ENCODE measurements at regions not wholly inside any gene's neighbourhood (a gene's known extent, or its start where the extent isn't known, plus 50 kb on each side); places are given as distances from the start of the nearest gene placed in this dataset.

DNA sequence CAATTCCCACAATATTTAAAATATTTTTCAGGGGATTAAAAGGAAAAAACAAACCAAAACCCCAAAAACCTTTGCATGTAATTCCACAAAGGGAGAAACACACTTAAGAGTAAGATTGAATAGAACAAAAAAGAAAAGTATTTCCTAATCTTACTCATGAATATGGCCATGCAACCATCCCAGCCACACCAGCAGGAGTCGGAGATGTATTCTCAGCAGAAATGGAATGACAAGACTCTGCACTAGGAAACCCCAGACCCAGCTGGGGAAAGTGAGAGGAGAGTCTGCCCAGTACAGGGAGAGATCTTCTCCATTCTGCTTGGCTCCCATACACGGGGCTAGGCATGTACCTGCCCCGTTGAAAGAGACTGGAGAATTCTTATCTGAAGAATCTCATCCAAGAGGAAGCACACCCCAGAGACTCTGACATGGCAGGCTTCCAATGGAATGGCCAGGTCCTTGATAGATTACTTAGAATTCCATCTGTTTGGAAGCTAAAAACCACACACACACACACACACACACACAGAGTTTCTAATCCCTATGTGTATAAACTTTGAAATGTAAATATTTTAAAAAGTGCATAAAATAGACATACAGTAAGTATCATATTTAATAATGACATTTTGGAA lies 118.8 kb downstream of the GADD45G start:
- DNase-seq (ENCODE audit: low spot score) = no peak

DNA sequence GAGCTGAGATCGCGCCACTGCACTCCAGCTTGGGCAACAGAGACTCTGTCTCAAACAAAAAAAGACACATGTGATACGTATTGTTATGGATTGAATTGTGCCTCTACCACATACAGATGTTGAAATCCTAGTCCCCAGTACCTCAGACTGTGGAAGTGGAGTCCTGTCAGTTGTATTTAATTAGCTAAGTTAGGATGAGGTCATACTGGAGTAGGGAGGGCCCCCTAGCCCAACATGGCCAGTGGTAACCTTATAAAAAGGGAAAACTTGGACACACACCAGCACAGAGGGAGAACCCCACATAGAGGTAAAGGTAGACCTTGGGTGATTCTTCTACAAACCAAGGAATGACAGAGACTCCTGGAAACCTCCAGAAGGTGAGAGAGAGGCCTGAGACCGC lies 119.8 kb downstream of the GADD45G start:
- no peak for DNase-seq (ENCODE audit: low spot score)

DNA sequence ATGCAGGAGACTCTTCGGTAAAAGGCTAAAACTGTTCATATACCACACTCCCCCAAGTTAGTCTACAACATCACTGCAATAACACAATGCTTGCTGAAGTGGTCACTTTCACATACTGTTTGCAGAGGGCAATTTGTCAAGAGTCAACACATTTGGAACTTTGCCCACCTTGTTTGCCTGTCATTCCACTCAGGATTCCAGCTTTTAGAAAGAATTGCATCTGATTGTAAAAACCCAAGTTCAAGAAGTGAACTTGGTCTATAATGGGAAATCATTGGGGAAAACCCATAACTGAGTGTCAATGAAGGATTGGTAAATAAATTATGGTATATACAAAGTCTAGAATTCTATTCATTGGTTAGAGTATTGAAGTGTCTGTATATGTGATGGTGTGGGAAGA lies 120.5 kb downstream of the GADD45G start:
- no peak for DNase-seq (ENCODE audit: low spot score)

DNA sequence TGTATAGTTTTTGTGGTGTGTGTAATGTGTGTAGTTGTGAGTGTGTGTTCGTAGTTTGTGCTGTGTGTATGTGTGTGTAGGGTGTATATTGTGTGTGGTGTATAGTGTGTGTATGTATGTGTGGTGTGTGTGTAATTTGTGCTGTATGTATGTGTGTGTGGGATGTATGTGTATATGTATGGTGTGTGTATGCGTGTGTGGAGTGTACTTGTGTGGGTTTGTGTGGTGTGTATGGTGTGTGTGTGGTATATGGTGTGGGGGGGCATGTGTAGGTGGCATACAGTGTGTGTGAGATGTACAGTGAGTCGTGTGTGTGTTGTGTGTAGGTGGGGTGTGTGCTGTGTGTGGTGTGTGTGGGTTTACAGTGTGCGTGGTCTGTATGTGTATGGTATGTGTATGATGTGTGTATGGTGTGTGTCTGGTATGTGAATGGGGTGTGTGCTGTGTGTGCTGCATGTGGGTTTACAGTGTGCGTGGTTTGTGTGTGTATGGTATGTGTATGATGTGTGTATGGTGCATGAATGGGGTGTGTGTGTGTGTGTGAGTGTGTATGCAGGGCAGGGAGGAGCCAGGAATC lies 125.2 kb downstream of the GADD45G start:
- no peak for DNase-seq (ENCODE audit: low spot score)

DNA sequence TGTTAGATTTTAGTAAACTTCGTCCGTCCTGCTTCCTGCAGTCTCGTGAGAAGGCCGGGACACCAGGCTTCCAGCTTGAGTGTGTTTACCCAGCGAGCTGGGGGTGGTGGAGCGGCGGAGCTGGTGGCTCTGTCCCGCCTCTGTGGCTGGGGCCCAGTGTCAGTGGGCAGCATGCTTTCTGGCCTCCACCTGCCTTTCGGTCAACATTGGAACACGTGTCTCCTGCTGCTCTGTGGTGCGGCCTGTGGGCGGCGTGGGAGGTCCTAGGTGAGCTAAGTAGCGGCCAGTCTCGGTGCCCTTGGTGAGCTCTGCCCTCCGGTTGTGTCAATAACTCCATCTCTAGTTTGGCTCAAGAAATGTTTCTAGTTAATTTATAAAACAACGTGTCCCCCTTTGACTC lies 125.9 kb downstream of the GADD45G start:
- DNase-seq (ENCODE audit: low spot score) = no peak

DNA sequence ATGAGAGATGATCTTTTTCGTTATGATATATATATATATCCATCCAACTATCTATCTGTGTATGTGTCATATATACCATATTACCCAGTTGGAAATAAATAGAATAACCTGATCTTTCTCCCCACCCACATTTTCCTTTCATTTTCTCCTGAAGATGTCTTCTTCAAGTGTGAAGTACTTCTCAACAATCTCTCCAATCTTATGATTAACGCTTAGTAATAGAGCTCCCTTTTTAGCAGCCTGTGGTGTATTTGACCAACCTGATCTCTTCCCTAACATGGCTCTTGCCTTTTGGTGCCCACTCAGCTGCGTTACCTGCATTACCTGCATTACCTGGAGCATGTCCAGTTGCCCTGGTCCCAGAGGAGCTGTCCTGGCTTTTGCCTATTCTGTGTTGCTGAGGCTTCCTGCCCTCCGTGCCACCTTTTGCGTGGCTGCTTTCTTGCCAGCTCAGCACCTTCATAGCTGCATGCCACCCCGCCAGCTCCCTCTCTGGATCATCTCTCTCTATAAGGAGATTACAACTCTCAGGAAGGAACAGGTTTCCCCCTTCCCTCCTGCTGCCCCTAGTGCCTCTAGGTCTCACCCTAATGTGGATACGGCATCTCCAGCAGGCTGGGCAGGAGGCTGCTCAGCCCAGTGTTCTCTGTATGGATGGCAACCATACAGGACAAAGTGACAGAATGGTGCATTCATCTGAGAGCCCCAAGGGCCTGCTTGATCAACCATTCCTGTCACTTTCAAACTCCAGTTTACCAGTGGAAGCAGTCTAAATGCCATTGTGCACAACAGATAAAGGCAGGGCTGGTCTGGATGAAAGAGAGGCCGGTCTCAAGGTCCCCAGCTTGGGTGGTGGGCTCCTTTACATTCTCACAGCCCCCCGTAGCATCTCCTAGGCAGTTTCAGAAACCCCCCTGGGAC lies 126.7 kb downstream of the GADD45G start:
- no peak for DNase-seq (ENCODE audit: low spot score)

DNA sequence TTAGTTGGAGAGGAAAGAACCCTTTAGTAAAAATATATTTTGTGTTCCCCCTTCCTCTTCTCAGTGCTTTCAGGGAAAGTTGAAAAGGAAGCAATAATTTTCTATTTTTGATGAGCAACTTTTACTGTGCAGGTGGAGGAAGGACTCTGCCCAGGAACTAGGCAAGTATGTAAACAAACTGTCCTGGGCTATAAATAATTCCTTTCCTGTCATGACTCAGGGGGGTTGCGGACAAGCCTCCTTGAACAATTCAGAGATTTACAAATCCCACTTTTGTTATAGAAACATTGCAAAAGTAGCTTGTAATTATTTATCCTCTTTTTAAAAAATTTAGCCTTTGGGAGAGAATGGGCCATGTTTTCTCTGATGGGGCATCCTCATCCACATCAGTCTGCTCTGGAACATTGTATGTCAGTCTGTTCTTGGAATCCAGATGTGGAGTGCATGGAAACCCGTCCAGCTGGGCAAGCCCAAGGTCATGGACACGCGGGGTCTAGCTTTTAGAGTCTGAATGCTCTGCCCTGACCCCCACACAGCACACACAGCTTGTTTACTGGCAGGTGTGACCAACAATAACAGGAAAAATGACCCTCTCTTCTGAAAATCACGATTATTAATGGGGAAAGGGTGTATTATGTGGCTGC lies 127.6 kb downstream of the GADD45G start:
- DNase-seq (ENCODE audit: low spot score) = no peak

DNA sequence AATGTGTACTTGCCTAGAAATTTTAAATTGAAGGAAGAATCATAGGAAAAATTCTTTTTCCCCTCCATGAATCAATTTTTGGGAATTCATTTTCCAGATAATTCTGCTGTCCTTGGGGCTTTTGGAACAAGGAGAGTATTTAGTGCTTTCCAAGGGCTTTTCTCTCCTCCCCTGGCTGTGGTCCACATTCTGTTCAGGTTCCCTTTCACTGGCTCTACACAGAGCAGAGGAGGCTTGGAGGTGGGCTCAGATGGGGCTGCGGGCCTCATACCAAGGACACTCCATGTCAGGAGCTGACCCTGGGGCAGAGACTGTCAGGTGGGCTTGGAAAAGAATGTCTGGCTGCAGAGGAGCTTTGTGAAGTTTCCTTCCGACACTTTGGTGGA lies 128.1 kb downstream of the GADD45G start:
- DNase-seq (ENCODE audit: low spot score) = no peak

DNA sequence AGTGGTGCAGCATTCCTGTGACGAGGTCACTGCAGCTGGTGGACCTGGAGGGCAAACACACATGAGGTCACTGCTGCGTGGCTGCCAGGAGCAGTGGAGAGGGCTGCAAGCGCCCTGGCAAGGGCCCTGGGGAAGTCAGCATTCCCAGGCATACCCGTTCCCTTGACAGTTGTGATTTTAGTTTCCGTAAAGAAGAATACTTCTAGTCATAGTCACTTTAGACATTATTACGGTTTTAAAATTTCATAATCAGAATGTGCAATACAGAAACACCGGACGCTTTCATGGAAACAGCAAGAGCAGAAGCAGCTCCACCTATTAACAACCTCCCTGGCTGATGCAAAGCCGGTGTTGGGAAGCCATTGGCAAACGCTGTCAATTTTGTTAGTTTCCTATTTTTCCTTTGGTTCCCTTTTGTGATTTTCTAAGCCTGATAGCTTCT lies 129.8 kb downstream of the GADD45G start:
- no peak for DNase-seq (ENCODE audit: low spot score)

DNA sequence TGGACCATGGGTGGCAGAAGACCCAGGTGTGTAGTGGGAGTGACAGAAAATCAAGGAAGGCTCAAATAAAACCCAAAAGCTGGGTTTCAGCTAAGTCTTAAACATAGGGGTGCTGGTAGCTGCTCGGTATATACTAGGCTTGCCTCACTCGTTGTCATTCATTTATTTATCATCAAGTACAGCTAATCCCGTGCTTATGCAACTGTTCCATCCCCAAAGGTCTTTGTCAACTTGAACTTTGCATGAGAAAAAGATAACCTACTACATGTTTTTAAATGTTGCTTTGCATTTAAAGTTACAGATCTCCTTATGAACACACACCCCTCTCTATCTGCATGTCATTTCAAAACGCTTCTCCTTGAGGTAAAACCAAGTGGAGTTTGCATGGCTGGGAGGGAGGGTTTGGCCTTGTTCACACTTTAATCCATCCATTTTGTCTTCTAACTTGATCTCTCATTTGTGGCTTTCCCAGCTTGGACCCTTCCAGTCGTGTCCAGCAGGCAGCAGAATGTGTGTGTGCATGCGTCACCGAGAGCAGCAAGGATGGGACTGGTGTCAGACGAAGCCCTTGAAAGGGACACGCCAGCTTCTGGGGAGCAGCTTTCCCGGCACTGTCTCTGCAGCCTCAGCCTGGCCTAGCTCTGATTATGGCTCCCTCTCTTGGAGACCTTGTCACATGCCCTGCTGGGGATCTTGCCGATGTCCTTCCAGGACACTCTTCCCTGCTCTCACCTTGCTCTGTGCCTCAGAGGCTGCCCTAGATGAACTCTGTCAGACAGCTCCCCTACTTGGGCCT lies 133.5 kb downstream of the GADD45G start:
- no peak for DNase-seq (ENCODE audit: low spot score)

DNA sequence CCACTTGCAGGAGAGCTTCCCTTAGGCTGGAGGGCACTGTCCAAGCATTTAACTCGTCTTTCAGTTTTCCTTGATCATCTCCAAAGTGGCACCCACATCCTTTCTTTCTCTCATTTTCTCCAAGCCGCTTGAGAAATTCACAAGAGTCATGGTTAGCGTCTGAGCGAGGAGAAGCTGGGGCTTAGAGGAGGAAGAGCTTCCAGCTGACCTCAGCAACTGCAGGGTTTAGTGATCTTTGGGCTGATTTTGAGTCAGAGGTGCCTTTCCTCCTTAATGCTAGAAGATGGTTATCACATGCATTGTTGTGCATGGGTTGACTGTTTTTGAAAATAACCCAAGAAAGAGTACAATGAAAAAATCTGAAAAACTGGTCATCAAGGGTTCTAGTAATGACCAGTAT lies 134.7 kb downstream of the GADD45G start:
- no peak for DNase-seq (ENCODE audit: low spot score)

DNA sequence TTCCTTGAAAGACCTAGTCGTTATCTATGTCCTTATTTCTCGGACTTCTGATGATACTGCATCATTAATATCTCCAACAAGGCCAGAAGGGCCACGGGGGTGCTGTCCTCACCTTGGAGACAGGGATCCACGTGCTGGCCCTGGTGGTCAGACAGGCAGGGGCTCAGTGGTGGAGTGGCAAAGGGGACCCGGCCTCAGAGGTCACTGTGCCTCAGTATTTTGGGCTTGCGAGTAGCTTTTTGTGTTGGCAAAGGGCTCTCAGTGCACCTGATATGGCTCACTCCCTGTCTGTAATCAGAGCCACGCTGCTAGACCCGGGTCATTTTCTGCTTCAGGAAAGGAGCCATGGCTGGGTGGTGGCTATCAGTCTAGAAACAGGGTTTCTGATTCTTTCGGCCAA lies 135.1 kb downstream of the GADD45G start:
- DNase-seq (ENCODE audit: low spot score) = no peak

DNA sequence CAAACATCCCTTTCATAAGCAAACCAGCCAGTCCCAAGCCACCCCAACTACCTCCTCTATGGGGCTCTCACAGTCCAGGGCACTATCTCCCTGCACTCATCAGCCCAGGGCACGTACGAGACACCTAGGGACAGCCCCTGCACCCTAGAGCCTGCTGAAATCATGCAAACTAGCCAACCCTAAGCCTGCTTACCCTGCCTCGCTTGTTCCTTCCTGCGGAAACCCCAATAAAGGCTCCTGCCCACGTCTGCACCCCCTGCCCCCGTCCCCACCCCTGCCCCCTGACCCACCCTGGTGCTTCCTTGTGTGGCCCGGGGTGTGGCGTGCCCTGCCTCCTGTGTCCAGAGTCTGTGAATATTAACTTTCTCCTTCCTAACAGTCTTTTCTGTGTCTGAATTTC lies 135.9 kb downstream of the GADD45G start:
- no peak for DNase-seq (ENCODE audit: low spot score)

DNA sequence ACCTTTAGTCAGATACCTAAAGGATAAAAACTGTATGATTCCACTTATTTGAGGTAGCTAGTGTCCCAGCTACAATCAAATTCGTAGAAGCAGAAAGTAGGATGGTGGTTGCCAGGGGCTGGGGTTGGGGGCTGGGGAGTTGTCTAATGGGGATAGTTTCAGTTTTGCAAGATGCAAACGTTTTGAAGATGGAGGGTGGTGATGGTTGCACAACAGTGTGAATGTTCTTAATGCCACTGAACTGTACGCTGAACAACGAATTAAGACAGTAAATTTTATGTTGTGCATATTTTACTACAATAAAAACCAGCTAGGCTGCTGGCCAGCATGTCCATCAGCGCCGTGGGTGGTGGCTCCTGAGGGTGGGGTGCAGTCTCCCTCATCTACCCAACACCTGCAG lies 137.8 kb downstream of the GADD45G start:
- DNase-seq (ENCODE audit: low spot score) = no peak

DNA sequence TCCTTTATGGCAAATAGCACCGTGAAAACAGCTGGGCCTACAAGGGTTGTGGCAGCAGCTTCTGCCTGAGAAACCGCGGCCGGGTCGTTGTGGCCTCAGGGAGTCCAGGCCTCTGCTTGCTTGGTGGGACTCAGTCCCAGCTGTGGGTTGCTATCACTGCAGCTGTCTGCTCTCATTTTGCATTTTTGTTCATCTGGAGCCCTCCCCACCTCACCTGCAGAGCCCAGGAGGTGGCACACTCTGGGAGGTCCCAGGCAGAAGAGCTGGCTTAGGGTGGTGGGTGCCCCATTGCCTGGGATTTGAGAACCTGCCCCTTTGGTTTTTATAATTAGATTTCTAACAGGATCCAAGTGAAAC lies 138.4 kb downstream of the GADD45G start:
- no peak for DNase-seq (ENCODE audit: low spot score)

DNA sequence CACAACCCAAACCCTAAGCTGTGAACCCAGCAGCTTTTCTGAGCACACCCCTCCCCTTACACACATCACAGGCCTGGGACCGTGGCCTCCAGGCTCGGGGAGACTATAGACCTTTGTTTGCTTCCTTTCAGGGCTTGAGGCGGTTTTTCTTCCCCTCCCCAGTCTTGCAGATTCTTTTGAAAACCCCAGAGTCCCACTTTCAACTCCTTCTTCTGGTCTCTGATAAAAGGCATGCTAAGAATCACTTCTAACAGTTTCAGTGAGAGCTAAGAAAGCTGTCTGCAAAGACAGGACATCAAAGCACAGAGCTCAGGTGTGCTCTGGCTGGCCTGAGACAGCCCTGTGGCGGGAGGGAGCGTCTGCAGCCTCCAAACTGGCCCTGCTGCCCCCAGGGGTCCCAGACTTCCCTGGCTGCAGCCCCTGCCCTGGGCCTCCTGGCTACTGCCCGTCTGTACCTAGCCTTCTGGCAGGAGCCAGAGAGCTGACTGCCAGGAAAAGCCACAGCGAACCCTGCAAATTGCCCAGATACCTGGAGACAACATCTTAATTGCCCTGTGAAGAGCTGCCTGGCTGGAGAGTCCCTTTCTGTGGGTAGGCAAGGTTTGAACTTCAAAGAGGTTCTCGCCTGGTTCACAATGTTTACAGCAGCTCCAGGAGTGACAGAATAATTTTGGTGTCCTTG lies 138.9 kb downstream of the GADD45G start:
- no peak for DNase-seq (ENCODE audit: low spot score)

DNA sequence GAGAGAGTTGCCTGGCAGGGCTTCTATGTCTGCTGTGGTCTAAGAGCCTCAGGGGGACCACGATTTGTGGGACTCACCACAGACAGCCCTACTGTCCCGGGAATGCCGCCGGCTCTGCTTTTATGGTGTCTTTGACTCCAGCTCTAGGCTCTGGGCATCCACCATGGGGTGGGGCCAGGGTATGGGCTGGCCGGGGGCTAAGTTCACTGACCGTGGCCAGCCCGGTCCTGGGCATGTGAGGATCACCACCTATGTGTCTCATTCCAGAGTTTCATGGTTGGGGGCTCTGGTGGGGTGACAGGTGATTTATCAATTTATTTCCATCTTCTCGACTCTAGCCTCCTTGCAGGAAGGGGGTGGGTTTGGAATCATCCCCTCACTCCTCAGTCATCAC lies 139.4 kb downstream of the GADD45G start:
- no peak for DNase-seq (ENCODE audit: low spot score)

DNA sequence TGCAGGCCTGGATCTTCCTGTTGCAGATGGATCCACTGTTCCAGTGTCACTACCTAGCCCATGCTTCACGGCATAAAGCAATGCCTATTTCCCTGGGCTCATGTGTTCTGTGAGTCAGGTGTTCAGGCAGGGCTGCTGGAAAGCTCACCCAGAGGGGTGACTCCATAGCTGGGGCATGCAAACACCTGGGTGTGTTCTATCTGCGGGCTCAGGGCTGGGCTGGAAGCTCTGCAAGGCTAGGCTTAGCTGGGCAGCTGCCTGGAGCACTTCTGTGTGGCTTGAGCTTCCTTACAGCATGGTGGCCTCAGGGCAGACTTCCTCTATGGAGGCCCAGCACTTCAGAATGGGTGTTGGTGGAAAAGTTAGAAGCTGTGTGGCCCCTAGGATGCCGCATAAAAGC lies 139.9 kb downstream of the GADD45G start:
- DNase-seq (ENCODE audit: low spot score) = no peak

DNA sequence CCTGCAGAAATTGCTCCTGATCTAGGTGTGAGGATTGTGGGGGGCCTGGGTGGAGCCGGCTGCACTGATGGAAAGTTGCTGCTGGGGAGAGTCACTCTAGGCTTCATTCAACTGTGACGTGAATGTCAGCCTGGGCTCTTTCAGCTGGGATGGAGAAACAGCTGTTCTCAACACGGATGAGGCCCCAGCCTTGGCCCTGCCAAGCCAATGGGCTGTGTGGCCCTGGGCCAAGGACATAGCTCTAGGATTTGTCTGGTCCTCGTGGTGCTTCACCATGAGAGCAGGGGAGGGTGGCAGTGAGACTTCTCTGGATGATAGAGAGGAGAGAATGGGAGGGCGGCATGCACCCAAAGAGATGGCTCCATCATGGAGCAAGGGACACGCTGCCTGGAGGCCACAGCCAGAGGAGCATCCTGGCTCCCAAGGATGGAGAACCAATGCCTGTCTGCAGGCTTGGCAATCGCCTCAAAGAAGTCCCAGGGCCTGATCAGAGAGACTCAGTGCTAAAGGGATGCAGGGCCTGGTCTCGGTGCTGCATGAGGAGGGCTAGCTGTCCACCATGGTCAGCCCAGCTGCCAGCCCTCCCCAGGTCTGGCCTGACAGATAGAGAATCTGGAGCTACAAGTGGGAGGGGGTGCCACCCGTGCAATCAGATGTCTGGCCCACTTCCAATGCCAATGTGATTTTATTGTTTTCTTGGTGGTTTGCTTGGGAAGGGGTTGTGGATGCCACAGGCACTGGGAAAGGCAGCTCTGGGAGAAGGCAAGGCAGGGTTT lies 141.0 kb downstream of the GADD45G start:
- DNase-seq (ENCODE audit: low spot score) = no peak

DNA sequence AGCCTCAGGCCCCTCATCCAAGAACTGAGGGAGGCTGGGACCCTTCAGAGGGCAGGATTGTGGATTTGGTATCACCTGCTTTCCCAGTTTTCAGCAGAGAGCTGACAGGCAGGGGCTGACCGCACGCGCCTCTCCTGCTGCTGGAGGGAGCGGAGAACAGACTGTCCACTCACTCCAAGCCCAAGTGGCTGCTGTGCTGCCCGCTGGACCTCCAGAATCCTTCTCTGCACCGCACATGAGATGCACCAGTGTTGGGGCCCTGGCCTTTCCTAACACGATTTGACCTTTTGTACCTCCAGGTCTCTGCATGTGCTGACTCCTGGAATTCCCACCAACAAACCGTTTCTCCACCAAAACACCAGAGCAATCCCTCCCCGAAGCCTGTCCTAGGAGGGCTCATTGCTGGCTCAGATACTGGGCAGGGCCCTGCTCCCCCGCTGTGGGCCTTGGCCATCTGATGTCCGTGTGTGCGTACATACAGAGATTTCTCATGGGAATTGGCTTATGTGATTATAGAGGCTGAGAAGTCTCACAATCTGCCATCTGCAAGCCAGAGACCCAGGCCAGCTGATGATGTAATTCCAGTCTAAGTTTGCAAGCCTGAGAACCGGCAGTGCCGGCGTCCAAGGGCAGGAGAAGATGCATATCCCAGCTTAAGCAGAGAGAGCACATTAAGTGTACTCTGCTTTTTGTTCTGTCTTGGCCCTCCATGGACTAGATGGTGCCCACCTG lies 141.7 kb downstream of the GADD45G start:
- DNase-seq (ENCODE audit: low spot score) = no peak
